Fibroblast of lung (primary cell): ENCODE measurements at regions not wholly inside any gene's neighbourhood (a gene's known extent, or its start where the extent isn't known, plus 50 kb on each side); places are given as distances from the start of the nearest gene placed in this dataset.

Experiments
- CTCF ChIP-seq, 2 donors: IDR thresholded peaks in 1 of 2; conservative IDR thresholded peaks in 1 of 2; 1 replicate in 1 of 2; 2 replicates in 1 of 2; pipeline ENCODE4 v1.5.1; 2011 to 2012; ENCODE audit warnings: low read length in 2 of 2, control low read depth in 1 of 2, inconsistent platforms in 1 of 2, low read depth in 1 of 2, mild to moderate bottlenecking in 1 of 2
- EZH2 ChIP-seq: IDR thresholded peaks from 2 replicates; pipeline ENCODE4 v1.5.1; 2012; ENCODE audit warnings: low read length, control low read depth, mild to moderate bottlenecking; ENCODE audit errors: missing control alignments

GRCh38 chr1:82388679-82389078 lies 587.9 kb downstream of the ADGRL2 start:
- no peak for TF ChIP-seq CTCF (conservative IDR thresholded peaks at IDR 0.05 in 1 of 2, IDR thresholded peaks at IDR 0.05 in 1 of 2; ENCODE audit: low read depth in 1 of 2, low read length in 2 of 2)
- no peak for TF ChIP-seq EZH2
